RWPE1 (cell line): ENCODE measurements at regions not wholly inside any gene's neighbourhood (a gene's known extent, or its start where the extent isn't known, plus 50 kb on each side); places are given as distances from the start of the nearest gene placed in this dataset.

Experiments used
- CTCF ChIA-PET: fragments of 350-600 bp; sonication (Branson Sonifier 250); formaldehyde crosslinking; extraction: SDS; loops from one replicate; lab custom pipeline; 2021; lab: Yijun Ruan, JAX
- POLR2A ChIA-PET: fragments of 400-600 bp; formaldehyde crosslinking; extraction: SDS; loops from one replicate; lab custom pipeline; 2020; ENCODE audit warnings: antibody characterized with exemption; ENCODE audit not compliant: low non-redundant PET; lab: Yijun Ruan, JAX
- DNase-seq: peaks from one replicate; pipeline ENCODE4 v3.0.0; 2012; ENCODE audit warnings: low spot score
- H3K27ac ChIP-seq: fragments of 450-650 bp; 2 replicates; pipeline ENCODE4 v1.5.1; 2017
- CTCF ChIP-seq: fragments of 450-650 bp; conservative IDR thresholded peaks from 2 replicates; pipeline ENCODE4 v1.5.1; 2017; ENCODE audit warnings: low read depth, mild to moderate bottlenecking

- no peak for DNase-seq
- ChIA-PET CTCF (interaction anchor here (0.7 kb wide), 1 partner anchor 318 kb away, joined by 3 read pairs; no protein-coding TSS in a partner anchor), POLR2A (no interaction called here)
- no peak overlapping the region for H3K27ac ChIP-seq
- no peak for TF ChIP-seq CTCF
Observed at GRCh38 chr22:48536541-48537342, 1290.9 kb downstream of the BRD1 start.

DNA sequence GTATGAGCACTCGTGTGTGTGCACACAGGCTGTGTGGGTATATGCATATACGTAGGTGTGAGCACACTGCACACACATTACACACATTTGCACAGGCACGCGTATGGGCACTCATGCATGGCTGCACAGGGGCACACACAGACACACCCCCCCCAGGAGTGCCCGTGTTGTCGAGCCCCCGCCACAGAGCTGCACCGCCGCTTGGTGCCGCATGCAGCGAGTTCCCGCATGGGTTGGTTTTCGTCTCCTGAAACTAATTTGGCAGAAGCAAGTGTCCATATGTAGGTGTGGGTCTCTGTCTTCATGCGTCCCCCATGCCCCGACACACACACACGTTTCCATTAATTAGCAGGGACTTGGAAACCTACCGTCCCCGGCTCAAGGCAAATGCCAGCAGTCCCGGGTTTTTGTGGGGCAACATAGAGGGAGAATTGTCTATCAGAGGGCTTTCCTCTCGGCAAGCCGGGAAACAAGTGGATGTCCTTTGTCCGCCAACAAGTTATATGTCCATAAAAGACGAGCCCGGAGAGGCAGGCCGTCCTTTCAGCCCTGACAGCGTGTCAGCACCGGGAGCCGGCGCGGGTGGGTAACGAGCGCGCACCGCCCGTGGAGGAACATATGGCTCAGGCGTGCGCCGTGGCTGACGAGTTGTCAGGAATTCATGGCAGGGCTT is 1291.7 kb downstream of the BRD1 start:
- no peak for DNase-seq
- ChIA-PET POLR2A (no interaction called here), CTCF (no interaction called here)
- H3K27ac ChIP-seq, result no peak overlapping the region
- TF ChIP-seq CTCF, result no peak

DNA sequence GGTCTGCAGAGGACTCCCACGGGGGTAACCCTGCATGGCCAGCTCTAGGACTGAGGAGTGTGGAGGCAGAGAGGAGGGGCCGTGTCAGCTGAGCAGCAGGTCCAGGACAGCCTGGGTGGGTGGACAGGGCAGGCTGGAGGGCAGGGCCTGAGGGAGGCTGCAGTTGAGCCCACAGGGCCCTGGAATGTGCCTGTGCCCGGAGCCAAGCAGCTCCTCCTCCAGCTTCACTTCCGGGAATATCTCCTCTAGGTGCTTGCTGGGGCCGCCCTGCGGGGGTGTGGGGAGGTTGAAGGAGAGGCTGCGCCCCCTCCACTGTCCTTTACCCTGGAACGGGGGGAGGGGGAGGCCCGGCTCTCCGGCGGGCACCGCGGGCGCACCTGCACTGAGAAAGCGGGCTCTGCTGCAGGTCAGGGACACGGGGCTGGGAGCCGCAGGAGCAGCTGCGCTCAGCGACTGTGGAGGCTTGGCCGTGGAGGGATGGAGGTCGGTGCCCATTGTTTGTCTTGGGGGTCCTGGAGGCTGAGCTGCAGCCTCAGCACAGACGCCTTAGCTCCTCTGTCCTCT is 1293.2 kb downstream of the BRD1 start:
- H3K27ac ChIP-seq, result no peak overlapping the region
- ChIA-PET POLR2A (no interaction called here), CTCF (no interaction called here)
- no peak for DNase-seq
- no peak for TF ChIP-seq CTCF

DNA sequence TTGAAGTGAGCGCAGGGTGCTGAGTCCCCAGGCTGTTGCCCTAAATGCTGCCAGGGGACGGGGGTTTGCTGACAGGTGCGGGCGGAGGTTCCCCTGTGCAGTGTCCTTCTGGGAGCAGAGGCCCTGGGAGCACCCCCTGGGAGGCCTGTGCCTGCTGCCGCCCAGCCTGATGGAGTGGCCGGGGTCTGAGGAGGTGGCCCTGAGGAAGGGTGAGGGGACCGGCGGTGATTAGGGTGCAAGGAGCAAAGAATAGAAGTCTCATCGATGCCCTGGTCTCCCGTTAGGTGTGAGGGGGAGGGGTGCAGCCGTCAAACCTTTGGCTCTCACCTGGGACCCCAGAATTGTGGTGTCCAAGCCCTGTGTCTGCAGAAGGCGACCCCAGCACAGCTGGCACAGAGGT is 1294.7 kb downstream of the BRD1 start:
- CTCF ChIA-PET, result interaction anchor here (0.5 to 0.8 kb wide), 2 partner anchors 287 to 1703 kb away, joined by 3 read pairs; no protein-coding TSS in a partner anchor
- POLR2A ChIA-PET, result no interaction called here
- no peak for TF ChIP-seq CTCF
- no peak for DNase-seq
- no peak overlapping the region for H3K27ac ChIP-seq

GRCh38 chr22:48531761-48532435 is 1295.8 kb downstream of the BRD1 start:
- no peak for DNase-seq
- no peak overlapping the region for H3K27ac ChIP-seq
- ChIA-PET POLR2A (no interaction called here), CTCF (no interaction called here)
- no peak for TF ChIP-seq CTCF

DNA sequence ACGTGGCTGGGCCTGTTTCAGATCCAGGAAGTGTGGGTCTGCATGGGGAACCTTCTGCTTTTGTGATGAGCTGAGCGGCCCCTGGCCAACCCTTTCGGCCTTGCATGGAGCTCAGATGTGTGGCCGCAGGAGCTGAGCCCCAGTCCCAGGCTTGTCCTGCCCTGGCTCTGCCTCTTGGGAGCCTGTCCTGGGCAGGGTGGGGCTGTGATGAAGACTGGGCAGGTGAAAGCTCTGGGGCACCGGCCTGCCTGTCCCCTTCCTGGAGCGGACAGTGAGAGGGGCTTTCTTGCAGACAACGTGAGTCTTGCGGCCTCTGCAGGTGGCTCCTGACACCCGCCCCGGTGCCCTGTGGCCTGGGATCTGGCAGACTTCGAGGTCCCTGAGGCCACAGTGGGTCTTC is 1296.6 kb downstream of the BRD1 start:
- POLR2A ChIA-PET, result no interaction called here
- no peak overlapping the region for H3K27ac ChIP-seq
- no peak for TF ChIP-seq CTCF
- DNase-seq, result no peak
- CTCF ChIA-PET, result no interaction called here
